ENCODE measurements at regions not wholly inside any gene's neighbourhood (a gene's known extent, or its start where the extent isn't known, plus 50 kb on each side); places are given as distances from the start of the nearest gene placed in this dataset.

DNA sequence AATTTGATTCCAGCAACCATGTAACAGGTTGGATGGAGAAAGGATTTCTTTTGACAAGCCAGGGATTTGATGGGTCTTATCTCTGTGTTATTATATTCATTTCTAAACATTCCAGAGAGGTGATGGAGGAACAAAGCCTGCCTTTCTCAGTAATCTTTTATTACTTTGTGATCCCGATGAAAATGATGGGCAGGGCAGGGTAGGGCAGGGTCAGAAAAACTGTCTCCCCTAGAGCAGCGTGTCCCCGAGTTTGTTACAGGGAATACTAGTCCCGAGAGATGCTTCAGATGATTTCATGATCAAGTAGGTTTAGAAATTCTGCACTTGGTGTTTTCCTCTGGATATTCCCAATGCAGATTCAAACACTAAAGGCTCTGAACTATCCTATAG lies 111.8 kb upstream of the RGMA start:
- no peak for DNase-seq (ENCODE audit: low spot score)

DNA sequence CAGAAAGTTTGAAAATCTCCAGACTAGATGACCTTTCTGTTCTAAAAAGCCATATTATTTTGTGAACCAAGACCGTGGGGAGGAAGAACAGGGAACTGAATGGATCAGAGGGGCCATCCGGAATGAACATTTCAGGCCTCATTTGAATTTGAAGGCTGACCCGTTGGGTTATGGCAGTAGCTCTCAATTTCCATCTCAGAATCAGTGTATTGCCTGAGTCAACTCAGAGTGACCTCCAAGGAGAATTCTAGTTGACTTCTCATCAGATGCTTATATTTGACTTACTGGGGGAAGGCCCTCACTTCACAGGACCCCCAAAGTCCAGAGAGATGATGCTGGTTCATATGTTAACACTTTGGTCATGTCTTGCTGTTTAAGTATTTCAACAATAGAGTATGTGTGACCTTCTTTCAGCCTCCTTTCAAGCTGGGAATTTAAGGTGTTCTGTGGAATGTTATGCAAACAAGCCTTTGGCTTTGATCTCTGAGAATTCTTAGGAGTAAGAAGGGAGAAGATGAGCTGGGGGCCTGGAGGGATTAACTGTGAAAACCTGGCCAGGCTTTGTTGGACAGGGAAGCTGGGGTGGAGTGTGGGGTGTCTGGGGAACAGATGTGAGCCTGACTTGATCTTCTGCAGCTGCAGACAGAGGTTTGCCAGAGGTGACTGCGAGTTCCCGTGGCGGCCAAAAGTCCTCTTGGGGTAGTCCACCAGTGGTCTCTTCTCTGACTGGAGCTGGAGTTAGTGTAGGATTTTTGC lies 111.2 kb upstream of the RGMA start:
- DNase-seq (ENCODE audit: low spot score), result no peak

DNA sequence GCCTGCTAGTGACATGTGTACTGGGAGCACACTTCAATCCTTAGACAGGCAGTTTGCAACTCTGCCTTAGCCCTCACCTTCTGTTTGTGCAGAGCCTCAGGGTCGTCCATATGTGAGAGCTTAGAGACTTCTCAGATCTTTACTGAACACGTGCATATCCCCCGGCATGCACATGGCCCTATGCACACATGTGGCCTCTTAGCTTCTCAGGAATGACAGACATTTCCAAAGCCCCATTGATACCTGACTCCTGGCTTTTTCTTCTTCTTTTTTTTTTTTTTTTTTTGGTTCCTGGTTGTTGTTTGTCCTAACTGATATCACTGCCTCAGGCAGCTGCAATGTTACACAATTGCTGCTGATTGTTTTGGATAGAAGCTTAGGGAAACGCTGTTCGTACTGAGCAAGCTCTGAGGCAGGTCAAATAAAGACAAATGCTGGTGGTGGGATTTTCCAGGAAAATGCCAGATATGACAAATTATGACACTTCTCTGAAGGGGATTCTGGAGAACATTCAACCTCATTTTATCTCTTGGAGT lies 107.2 kb upstream of the RGMA start:
- no peak for DNase-seq (ENCODE audit: low spot score)

DNA sequence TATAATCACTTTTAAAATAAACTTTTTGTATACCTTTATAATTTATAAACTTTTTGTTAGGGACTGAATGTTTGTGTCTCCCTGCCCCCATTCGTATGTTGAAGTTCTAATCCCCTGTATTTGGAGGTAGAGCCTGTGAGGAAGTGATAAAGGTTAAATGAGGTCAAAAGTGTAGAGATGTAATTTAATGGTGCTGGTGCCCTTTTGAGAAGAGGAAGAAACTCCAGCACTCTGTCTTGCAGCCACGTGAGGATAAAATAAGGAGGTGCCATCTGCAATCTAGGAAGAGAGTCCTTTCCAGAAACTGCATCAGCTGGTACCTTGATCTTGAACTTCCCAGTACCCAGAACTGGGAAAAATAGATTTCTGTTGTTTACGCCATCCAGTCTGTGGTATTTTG lies 106.1 kb upstream of the RGMA start:
- no peak for DNase-seq (ENCODE audit: low spot score)

DNA sequence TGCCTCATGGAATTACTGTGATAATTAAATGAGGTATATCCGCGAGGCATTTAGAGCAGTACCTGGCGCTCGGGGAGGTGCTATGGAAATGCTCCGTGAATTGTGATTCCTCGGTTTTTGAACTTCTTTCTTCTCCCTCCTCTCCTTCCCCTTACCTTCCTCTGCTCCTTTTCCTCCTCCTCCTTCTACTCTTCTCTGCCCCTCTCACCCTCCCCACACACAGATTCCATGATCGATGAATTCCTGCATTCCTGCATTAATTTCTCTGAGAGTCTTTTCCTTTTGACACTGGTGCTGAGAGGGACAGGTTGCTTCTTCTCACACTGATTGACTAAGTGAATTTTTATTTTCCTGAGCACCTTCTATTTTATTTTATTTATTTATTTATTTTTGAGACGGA lies 101.2 kb upstream of the RGMA start:
- no peak for DNase-seq (ENCODE audit: low spot score)

DNA sequence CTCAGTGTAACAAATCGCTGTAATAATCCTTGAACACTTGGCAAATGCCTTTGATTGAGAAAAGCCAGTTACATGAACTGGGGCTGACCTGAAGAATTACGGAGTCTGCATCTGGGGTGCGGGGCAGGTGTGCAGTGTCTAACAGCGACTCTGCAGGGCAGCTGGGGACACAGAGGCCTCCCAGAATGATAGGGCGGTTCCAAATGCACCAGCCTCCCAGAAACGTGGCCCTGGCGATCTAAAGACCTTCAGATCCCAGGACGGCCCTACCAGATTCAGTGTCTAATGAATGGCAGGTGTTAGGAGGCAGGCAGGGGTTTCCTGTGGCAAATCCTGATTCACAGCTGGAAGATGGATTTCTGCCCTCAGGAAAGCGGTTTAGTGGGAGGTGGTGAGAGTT lies 100.5 kb upstream of the RGMA start:
- DNase-seq (ENCODE audit: low spot score), result no peak

DNA sequence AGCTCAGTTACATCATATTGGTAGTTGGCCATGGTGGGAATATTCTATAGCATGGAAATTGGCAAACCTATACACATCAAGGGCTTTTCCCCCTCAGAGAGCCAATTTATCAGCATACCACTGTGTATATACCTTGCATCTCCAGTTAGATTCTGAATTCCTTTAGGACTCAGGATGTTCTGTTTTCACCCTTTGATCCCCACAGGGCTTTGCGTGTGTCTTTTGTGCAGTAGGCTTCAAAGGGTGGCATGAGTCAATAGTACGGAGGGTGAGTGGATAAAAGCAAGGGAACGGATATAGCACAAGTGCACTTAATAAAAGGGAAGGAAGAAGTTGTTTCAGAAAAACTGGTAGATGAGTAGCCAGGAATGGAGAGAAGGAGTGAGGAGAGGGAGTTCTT lies 99.2 kb upstream of the RGMA start:
- no peak for DNase-seq (ENCODE audit: low spot score)

DNA sequence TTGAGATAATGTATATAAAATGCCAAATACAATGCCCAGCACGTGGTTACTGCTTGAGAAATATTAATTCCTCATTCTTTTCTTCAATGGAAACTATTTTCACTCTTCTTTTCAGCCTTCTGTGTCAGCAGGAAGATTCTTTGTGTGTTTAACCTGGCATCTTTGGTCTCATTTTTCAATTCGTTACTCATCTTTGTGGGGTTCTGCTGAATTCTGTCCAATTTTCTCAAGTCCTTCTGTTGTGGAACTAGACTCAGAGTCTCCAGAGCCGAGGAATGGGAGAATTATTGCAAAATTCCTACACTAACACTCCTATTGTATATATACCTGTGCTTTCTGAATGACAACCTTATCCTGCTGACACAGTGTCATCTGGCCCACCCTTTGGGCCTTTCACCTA lies 96.8 kb upstream of the RGMA start:
- no peak for DNase-seq (ENCODE audit: low spot score)

DNA sequence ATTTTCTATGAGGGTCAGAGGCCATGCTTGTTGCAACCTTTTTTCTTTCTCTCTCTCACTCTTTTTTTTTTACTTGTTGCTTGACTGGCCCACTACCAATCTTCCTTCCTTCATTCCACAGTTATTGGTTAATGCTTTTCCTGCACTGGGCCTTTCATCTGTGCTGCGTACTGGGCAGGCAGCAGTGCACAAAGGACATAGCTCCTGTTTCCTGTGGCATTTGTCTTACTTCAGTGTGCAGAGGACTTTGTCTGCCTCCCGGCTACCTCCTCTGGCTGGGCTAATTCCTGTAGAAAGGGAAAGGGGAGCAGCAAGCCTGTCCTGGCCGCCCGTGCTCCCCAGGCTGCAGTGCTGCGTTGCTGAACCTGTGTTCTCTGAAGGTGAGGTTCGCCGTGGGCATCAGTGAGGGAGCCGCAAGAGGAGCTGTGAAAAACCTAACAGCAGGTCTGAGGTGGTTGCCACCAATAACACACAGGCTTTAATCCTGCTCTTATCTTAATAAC lies 93.7 kb upstream of the RGMA start:
- no peak for DNase-seq (ENCODE audit: low spot score)

DNA sequence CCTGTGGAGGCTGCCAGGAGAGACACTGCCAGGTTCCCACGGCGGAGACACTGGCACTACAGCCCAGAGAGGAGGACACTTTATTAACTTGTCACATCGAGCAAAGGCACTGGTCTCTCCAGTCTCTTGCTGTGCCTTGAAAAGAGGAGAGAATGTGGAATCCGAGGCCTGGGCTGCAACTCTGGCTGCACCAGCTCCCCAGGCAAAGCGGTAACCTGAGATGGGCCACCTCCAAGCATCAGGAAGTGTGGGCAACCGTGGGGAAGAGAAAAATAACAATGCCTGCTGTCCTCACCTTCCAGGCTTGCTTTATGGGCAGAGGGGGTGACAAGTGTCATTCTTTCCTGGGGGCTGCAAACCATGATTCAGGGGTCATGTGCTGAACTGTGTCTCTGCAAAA lies 91.6 kb upstream of the RGMA start:
- peak; percentile 65 for DNase-seq (ENCODE audit: low spot score)

DNA sequence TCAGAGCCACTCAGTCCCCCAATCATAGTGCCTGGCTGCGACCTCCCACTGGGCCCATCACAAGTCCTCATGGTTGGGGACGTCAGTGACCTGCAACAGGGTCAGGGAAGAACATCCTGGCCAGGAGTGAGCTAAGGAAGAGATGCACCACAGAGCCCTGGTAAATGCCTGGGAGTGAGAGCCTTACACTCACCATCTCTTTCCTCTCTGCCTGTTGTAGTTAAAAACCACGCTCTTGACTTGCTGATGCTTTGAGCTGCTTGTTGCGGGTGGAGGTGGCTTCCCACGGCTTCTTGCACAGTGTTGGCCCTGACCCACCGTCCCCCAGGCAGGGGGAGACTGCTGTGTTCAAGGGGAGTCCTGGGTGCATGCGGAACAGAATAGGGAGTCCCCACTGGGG lies 91.1 kb upstream of the RGMA start:
- DNase-seq (ENCODE audit: low spot score), result no peak

DNA sequence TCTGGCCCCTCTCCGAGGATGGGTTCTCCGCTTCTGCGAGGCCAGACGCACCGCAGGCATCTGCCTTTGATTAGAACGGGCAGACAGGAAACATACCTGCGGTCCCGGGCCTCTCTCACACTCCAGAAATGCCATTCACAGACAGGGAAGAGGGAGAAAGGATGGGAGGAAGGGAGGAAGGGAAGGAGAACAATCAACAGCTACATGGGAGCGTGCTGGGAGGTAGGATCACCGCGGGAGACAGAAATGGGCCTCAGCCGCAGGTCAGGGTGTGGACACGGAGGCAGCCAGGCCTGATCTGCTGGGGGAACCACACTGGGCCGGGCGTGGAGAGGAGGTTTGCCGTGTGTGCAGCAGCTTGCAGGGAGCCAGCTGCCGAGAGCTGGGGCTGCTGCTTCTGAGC lies 90.7 kb upstream of the RGMA start:
- peak; percentile 57 for DNase-seq (ENCODE audit: low spot score)

DNA sequence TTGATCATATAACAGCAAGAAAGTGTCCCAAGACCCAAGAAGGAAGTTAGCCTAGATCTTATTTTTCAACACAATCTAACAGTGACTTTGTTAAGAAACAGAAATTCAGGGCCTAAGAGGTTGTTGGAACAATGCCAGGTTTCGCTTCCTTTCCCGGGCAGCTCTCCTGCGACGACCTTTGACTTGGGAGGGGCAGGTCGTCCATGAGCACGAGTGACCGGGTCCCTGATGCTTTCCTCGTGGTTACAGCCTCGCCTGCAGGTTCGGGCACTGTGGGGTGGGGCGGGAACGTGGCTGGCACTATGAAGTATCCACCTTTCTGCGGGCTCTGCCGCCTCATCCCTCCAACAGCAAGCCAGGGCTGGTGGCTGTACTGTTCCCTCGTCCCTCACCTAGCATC lies 90.1 kb upstream of the RGMA start:
- no peak for DNase-seq (ENCODE audit: low spot score)

DNA sequence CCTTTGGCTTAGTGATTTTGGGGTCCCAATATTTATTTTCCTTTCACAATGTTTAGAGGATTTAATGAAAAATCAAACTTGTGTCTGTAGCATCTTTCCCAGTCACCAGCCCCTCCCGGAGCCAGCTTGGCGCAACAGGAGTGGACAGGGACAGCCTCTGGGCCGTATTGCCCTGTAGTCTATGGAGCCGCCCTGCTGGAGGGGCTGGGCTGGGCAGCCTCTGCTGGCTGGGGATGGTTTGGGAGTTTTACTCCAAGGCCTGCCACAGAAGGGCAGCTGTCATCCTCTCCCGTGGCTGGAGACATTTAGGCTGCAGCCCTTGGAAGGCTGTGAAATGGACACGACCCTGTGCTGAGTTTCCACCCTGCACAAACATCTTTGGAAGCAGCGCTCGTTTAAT lies 89.4 kb upstream of the RGMA start:
- DNase-seq (ENCODE audit: low spot score), result no peak

DNA sequence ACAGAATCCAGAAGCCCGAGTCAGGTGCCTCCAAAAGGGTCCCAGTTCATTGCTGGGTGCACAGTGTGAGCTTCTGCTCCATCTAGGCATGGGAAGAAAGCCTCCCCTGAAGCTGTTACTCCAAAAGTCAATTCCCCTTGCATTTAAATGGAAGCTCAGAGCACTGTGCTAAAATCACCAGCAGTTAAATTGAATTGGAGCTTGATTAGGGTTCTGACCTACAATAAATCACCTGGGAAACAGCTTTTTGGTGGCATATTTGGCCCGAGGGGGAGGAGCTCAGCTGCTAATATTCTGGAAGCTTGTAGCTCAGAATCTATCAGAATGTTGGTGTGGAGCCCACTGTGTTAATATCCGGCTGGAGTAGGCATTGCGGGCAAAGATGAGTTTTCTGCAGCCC lies 87.1 kb upstream of the RGMA start:
- no peak for DNase-seq (ENCODE audit: low spot score)

DNA sequence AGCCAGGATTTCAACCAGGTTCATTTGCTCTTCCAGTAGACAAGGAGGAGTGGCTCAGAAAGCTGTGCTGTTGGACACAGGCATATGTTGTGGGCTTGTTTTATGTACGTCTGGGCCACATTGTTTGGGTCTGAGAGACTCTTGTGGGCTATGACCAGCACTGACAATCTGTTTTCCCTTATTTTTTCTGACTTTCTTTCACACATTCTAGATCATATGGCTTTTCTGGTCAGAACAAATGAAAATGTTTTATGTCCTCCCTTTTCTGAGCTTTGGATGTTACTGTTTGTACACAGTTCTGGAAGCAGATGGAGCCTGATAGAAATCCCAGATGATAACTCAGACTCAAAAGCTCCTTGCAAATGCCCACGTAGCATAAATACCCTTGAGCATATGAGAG lies 85.8 kb upstream of the RGMA start:
- DNase-seq (ENCODE audit: low spot score), result no peak

DNA sequence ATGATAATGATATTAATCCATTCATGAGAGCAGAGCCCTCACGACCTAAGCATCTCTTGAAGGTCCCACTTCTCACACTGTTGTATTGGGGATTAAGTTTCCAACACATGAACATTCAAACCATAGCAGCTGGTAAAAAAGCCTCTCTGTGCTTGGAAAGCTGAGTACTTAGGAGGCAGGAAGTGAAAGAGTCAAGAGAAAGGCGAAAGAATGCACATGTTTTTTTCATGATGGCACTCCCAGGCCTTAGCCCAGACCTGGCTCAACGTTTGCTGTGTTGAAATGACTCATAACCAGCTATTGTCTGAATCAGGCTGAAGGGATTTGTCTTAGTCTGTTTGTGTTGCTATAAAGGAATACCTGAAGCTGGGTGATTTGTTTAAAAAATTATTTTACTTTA lies 84.4 kb upstream of the RGMA start:
- DNase-seq (ENCODE audit: low spot score), result no peak

DNA sequence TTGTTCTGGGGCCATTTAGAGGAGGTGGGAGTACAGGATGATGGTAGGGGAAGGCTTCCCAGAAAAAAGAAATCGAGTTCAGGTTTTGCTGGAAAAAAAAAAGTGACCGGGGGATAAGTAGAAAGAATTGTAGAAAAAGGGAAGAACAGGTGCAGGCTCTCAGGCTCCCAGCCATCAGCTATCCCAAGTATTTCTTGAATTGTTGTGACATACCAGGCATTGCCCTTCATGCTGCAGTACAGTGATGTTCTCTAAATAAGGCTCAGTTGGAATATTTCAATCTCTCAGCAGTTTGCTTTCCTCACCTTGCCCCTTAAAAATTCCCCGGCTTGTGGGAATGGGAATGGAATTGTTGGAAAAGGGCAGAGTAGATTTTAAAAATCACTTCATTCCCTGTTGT lies 82.5 kb upstream of the RGMA start:
- DNase-seq (ENCODE audit: low spot score), result no peak

DNA sequence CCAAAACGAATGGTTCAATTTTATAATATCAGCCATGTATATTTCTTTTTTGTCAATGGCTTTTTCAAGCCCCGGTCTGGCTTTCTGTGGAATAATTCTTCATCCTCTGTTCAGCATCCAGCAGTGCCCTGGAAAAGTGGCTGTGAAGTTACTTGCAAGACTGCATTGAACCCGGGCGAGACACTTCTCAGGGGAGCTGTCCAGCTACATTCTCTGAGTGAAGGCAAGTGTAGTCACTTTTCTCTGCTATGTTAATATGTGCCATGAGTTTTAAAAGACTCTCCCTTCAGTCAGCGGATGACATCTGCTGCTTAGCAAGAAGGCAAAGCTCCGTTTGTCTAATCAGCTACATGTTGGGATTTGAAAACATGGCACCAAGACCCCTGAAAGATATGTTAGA lies 81.3 kb upstream of the RGMA start:
- no peak for DNase-seq (ENCODE audit: low spot score)

DNA sequence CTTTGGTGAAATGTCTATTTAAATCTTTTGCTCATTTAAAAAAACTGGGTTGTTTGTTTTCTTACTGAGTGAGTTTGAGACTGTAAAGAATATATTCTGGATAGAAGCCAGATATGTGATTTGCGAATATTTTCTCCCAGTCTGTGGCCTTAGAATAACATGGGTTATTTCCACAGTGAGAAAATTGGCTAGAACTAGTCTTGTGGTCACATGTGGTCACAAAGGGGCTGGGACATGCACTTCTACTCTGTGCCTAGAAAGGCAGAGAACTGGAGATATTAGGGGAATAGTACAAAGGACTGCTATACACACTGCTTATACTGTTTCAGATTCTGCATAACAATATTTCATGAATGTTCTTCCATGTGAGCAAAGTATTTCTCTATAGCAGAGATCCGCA lies 79.9 kb upstream of the RGMA start:
- DNase-seq (ENCODE audit: low spot score), result no peak

DNA sequence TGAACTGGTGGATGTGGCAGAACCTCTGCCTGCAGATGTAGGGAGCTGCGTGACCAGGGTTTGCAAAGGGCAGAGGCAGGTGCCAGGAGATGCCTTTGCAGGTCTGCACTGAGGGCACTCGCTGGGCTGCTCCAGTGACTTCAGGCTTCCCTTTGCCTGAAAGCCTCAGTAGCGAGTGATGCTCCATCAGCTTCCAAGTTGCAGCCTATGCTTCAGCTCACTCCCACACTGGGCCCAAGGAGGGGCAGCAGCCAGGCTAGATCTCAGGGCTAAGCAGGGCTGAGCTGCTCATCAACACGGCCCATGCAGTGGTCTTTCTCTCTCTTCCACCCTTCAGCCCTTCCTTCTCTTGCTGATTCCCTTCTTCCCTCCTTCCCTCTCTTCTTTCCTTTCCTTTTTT lies 78.3 kb upstream of the RGMA start:
- DNase-seq (ENCODE audit: low spot score), result no peak

DNA sequence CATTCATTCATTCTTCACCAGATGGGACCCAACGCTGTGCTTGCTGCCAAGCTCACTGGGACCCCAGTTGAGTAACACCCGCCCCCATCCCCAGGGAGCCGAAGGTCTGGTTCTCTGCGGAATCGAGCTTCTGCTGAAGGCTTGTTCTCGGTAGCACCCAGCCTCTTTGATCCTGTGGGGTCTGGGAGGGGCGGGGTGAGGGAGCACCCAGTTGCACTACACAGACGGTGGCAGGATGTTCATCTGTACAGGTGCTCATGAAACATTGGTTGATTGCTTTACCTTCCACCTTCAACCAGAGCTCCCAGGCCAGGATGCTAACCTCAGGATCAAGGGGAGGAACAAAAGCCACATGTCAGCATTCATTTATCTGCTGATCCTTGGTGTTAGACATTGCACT lies 77.7 kb upstream of the RGMA start:
- no peak for DNase-seq (ENCODE audit: low spot score)

DNA sequence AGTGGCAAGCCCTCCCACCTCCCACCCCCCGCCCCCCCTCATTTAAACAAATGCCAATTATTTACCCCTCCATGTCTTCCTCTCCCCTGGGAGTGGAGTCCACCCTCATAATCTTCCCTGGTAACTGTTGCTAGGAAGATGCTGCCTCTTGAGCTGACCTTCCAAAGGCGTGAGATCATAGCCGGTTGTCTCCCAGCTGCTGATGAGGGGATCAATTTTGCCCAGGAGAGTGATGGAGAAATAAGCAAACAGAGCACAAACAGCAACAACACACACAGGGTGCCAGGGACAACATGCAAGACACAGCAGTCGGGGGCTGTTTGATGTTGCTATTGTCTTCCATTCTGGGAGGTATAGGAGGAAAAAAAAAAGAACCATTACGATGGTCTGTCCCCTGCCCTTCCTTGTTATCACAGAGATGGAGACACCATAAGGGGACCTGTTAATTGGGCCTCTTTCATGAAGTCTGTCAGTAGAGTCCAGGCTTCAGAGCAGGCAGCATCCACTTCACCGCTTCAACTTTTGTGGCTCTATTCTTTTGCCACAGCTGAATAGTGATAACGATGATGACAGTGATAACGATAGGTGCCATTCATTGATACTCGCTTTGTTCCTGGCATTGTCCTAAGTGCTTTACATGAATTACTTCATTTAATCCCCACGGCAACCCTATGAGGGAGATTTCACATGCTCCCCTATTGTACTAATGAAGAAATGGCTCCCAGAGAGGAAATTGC lies 76.9 kb upstream of the RGMA start:
- no peak for DNase-seq (ENCODE audit: low spot score)

DNA sequence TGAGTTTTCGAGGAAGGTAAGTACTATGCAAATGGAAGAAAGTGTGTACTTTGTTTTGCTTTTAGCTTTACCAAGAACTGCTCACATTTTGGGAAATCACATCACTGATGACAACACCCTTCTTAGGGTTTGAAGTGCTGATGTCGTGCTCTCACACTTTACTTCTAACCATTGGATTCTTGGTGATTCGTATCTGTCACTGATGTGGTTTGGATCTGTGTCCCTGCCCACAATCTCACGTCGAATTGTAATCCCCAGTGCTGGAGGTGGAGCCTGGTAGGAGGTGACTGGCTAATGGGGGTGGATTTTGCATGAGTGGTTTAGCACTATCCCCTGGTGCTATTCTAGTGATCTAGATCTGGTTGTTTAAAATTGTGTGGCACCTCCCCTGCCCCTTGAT lies 75.4 kb upstream of the RGMA start:
- no peak for DNase-seq (ENCODE audit: low spot score)
